GM23338 (cell line): ENCODE measurements at regions not wholly inside any gene's neighbourhood (a gene's known extent, or its start where the extent isn't known, plus 50 kb on each side); places are given as distances from the start of the nearest gene placed in this dataset.

Source experiments
- ATAC-seq: fragments of 200-7000 bp; cut with Tn5 transposase; 3 replicates; pipeline ENCODE4 v1.9.1; 2020
- DNase-seq: peaks from one replicate; pipeline ENCODE4 v3.0.0-alpha.2; 2015; ENCODE audit warnings: low spot score
- H2AFZ ChIP-seq: fragments of 200-600 bp; sonication (generic); 2 replicates; pipeline ENCODE4 v1.8.0; 2016; ENCODE audit warnings: antibody characterized with exemption, mild to moderate bottlenecking, moderate library complexity
- H3F3A ChIP-seq: fragments of 200-600 bp; sonication (generic); replicated peaks from 2 replicates; pipeline ENCODE4 v1.8.0; 2017; ENCODE audit warnings: antibody characterized with exemption, mixed run types, low read depth
- H3K27ac ChIP-seq: fragments of 200-600 bp; sonication (generic); 2 replicates; pipeline ENCODE4 v1.6.1; 2016; ENCODE audit warnings: low read depth
- H3K27me3 ChIP-seq: fragments of 200-600 bp; sonication (generic); 2 replicates; pipeline ENCODE4 v1.8.0; 2016; ENCODE audit warnings: mild to moderate bottlenecking, mixed run types, moderate library complexity; ENCODE audit not compliant: insufficient read depth
- H3K36me3 ChIP-seq: fragments of 200-600 bp; sonication (generic); 2 replicates; pipeline ENCODE4 v1.8.0; 2016; ENCODE audit warnings: mild to moderate bottlenecking; ENCODE audit not compliant: insufficient read depth
- H3K4me1 ChIP-seq: fragments of 200-600 bp; sonication (generic); 2 replicates; pipeline ENCODE4 v1.8.0; 2016; ENCODE audit warnings: mild to moderate bottlenecking, moderate library complexity; ENCODE audit not compliant: insufficient read depth
- H3K4me2 ChIP-seq: fragments of 200-600 bp; sonication (generic); 2 replicates; pipeline ENCODE4 v1.7.1; 2017; ENCODE audit warnings: mixed run types
- H3K4me3 ChIP-seq: fragments of 200-600 bp; sonication (generic); 2 replicates; pipeline ENCODE4 v1.6.1; 2016; ENCODE audit warnings: mixed run types
- H3K79me2 ChIP-seq: fragments of 200-600 bp; sonication (generic); replicated peaks from 2 replicates; pipeline ENCODE4 v1.8.0; 2017; ENCODE audit warnings: mild to moderate bottlenecking; ENCODE audit not compliant: insufficient read depth
- H3K9me2 ChIP-seq: fragments of 200-600 bp; sonication (generic); 2 replicates; pipeline ENCODE4 v1.8.0; 2017; ENCODE audit not compliant: insufficient read depth
- H4K20me1 ChIP-seq: fragments of 200-600 bp; sonication (generic); replicated peaks from 2 replicates; pipeline ENCODE4 v1.8.0; 2017; ENCODE audit warnings: mild to moderate bottlenecking; ENCODE audit not compliant: insufficient read depth
- H3K27ac Mint-ChIP-seq: 2 replicates; pipeline ENCODE4 v1.8.0; 2020; ENCODE audit warnings: inconsistent platforms, mild to moderate bottlenecking, moderate library complexity, mixed read lengths
- H3K27me3 Mint-ChIP-seq: 3 replicates; pipeline ENCODE4 v1.8.0; 2022; ENCODE audit warnings: low read depth, mild to moderate bottlenecking, moderate library complexity, mixed read lengths, inconsistent platforms; ENCODE audit not compliant: insufficient read depth, poor library complexity
- H3K36me3 Mint-ChIP-seq: 3 replicates; pipeline ENCODE4 v1.8.0; 2021; ENCODE audit warnings: low read depth, mild to moderate bottlenecking, inconsistent platforms, moderate library complexity, mixed read lengths
- H3K4me1 Mint-ChIP-seq: 3 replicates; pipeline ENCODE4 v1.8.0; 2020; ENCODE audit warnings: mild to moderate bottlenecking, inconsistent platforms, mixed read lengths
- H3K4me3 Mint-ChIP-seq: 3 replicates; pipeline ENCODE4 v1.8.0; 2021; ENCODE audit warnings: moderate library complexity, mild to moderate bottlenecking, inconsistent platforms, mixed read lengths
- H3K9me3 Mint-ChIP-seq: 3 replicates; pipeline ENCODE4 v1.8.0; 2020; ENCODE audit warnings: moderate library complexity, mild to moderate bottlenecking, inconsistent platforms, mixed read lengths
- CREB1 ChIP-seq: fragments of 250-450 bp; sonication (Bioruptor Pico); IDR thresholded peaks from 2 replicates; pipeline ENCODE4 v1.5.0; 2020; ENCODE audit warnings: low read depth, mild to moderate bottlenecking, moderate library complexity
- CTCF ChIP-seq, 2 experiments: fragments of 200-600 bp in 1 of 2; sonication (generic) in 1 of 2; conservative IDR thresholded peaks; 2 replicates each; pipeline versions ENCODE4 v1.5.1 to v1.6.1; 2016 to 2017; ENCODE audit warnings: antibody characterized with exemption in 2 of 2, low read depth in 2 of 2, mild to moderate bottlenecking in 2 of 2, moderate library complexity in 1 of 2
- ETS1 ChIP-seq: IDR thresholded peaks from 2 replicates; pipeline ENCODE4 v1.6.1; 2016; ENCODE audit warnings: antibody characterized with exemption
- EZH2 ChIP-seq: fragments of 200-600 bp; sonication (generic); IDR thresholded peaks from one replicate; pipeline ENCODE4 v1.8.0; 2017; ENCODE audit warnings: antibody characterized with exemption, mild to moderate bottlenecking, low read depth; ENCODE audit not compliant: unreplicated experiment
- EZH2phosphoT487 ChIP-seq: fragments of 200-600 bp; sonication (generic); IDR thresholded peaks from one replicate; pipeline ENCODE4 v1.8.1; 2018; ENCODE audit warnings: antibody characterized with exemption; ENCODE audit not compliant: unreplicated experiment
- JUNB ChIP-seq: IDR thresholded peaks from one replicate; pipeline ENCODE4 v1.6.1; 2016; ENCODE audit warnings: antibody characterized with exemption; ENCODE audit not compliant: unreplicated experiment
- NANOG ChIP-seq: IDR thresholded peaks from 2 replicates; pipeline ENCODE4 v1.6.1; 2016; ENCODE audit warnings: antibody characterized with exemption, borderline replicate concordance
- STAT1 ChIP-seq: IDR thresholded peaks from one replicate; pipeline ENCODE4 v1.6.1; 2016; ENCODE audit warnings: antibody characterized with exemption; ENCODE audit not compliant: unreplicated experiment
- ZNF331 ChIP-seq: fragments of 250-450 bp; sonication (Bioruptor Pico); IDR thresholded peaks from 2 replicates; pipeline ENCODE4 v1.5.0; 2020; ENCODE audit warnings: low read depth, mild to moderate bottlenecking, moderate library complexity

GRCh38 chr5:165504674-165505073 lies 1999.3 kb downstream of the MAT2B start:
- Histone ChIP-seq H3K27me3 (no peaks in the 10 kb centered on the region), H2AFZ (no peak overlapping the region; the same call in 1 of the 2 replicates), H3K4me1 (peaks cover 16% of the 10 kb centered on the region), H3K4me3 (no peak overlapping the region), H3K9me2 (no peaks in the 10 kb centered on the region), H3F3A (no peaks in the 10 kb centered on the region), H3K36me3 (peaks cover 17% of the 10 kb centered on the region), H4K20me1 (no peaks in the 10 kb centered on the region), H3K79me2 (no peaks in the 10 kb centered on the region), H3K27ac (no peak overlapping the region), H3K4me2 (no peak overlapping the region)
- H3K36me3 Mint-ChIP-seq, result peaks cover 21% of the 10 kb centered on the region; the same call in 2 of the 3 replicates
- no peak for TF ChIP-seq JUNB
- no peak for TF ChIP-seq EZH2phosphoT487
- TF ChIP-seq ETS1, result no peak
- no peak for TF ChIP-seq EZH2
- no peak for TF ChIP-seq NANOG
- no peak for TF ChIP-seq CREB1 (CRISPR knock-in tag)
- TF ChIP-seq CTCF (conservative IDR thresholded peaks at IDR 0.05; ENCODE audit: low read depth in 2 of 2), result no peak
- ATAC-seq, result no peak
- H3K9me3 Mint-ChIP-seq, result peaks cover 27% of the 10 kb centered on the region
- no peak overlapping the region for H3K27ac Mint-ChIP-seq
- peaks cover 2% of the 10 kb centered on the region for H3K27me3 Mint-ChIP-seq
- H3K4me1 Mint-ChIP-seq, result peaks cover 12% of the 10 kb centered on the region
- DNase-seq, result no peak
- H3K4me3 Mint-ChIP-seq, result no peak overlapping the region

DNA sequence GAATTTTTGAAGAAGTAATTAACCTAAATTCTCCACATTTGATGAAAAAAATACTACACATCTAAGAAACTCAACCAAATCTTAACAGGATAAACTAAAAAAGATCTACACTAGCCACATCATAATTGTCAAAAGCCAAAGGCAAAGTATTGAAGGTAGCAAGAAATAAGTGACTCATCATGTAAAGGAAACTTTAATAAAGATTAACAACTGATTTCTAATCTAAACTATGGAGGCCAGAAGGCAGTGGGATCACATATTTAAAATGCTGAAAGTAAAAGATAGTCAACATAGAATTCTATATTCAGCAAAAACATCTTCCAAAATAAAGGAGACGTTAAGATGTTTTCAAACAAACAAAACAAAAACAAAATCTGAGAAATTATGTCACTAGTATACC lies 2002.9 kb downstream of the MAT2B start:
- ATAC-seq (no peak), DNase-seq (peak; percentile 6)
- no peak overlapping the region for H3K4me3 Mint-ChIP-seq
- no peak overlapping the region for H3K27ac Mint-ChIP-seq
- Histone ChIP-seq H3K4me1 (peaks cover 9% of the 10 kb centered on the region), H3K36me3 (peaks cover 17% of the 10 kb centered on the region), H3K4me3 (no peak overlapping the region), H3K27ac (no peak overlapping the region), H3K9me2 (no peaks in the 10 kb centered on the region), H4K20me1 (no peaks in the 10 kb centered on the region), H3F3A (no peaks in the 10 kb centered on the region), H2AFZ (no peak overlapping the region), H3K27me3 (no peaks in the 10 kb centered on the region), H3K4me2 (no peak overlapping the region), H3K79me2 (no peaks in the 10 kb centered on the region)
- TF ChIP-seq ZNF331 (CRISPR knock-in tag) (no peak), JUNB (no peak), STAT1 (no peak), ETS1 (no peak)
- peaks cover 2% of the 10 kb centered on the region for H3K27me3 Mint-ChIP-seq
- peaks cover 21% of the 10 kb centered on the region; the same call in 2 of the 3 replicates for H3K36me3 Mint-ChIP-seq
- H3K9me3 Mint-ChIP-seq, result peaks cover 27% of the 10 kb centered on the region
- peaks cover 10% of the 10 kb centered on the region; the same call in 2 of the 3 replicates for H3K4me1 Mint-ChIP-seq
